ENCODE measurements at regions not wholly inside any gene's neighbourhood (a gene's known extent, or its start where the extent isn't known, plus 50 kb on each side); places are given as distances from the start of the nearest gene placed in this dataset.

DNA sequence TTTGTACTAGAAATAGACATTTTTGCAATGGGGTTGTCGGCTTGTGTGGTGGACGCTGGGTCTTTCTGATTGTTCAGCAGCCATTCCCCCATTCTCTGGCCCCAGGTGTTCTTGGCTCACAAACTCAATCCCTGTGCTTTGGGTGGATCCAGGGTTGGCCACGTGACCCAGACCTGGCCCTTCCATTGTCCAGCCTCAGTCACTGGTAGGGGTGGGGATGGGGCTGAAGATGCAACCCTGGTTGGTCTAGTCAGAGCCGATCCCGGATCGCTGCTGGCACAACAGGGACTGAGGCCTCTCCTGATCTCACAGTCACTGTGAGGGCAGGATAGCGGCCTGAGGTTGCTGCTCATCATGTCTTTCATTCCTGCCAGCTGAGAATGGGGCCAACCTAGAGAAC lies 365.3 kb upstream of the SULF2 start:
- no peak for TF ChIP-seq SPI1 (IDR thresholded peaks at IDR 0.05; ENCODE audit: low read depth, low read length)
- TF ChIP-seq POLR2A (IDR thresholded peaks at IDR 0.05; ENCODE audit: low read depth, low read length), result no peak
- no peak for TF ChIP-seq POLR2AphosphoS5 (IDR thresholded peaks at IDR 0.05; ENCODE audit: low read depth, low read length)
- TF ChIP-seq PAX5 (IDR thresholded peaks at IDR 0.05; ENCODE audit: insufficient read depth, low read length, severe bottlenecking), result no peak
- no peak for TF ChIP-seq TAF1 (IDR thresholded peaks at IDR 0.05; ENCODE audit: low read depth, low read length)
- TF ChIP-seq POU2F2 (IDR thresholded peaks at IDR 0.05; ENCODE audit: low read depth, low read length), result no peak
- DNase-seq (ENCODE audit: insufficient read length, low spot score) (no peak), FAIRE-seq (no peak)

DNA sequence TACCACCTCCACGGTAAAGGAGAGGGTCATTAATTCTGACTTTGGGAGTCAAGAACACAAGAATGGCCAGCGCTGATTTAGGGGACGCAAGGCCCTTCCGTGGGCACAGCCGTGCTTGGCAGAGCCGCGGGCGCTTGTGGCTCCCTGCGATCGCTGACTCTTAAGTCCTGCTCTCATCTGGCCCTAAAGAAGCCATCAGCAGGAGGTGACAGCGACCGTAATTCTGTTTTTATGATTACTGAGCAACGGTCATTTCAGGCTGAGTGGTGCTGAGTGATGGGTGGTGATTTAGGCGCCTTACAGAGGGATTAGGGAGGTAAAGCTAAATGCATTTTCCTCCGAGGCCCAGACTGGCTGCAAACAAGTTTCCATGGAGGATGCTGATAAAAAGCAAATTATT lies 364.6 kb upstream of the SULF2 start:
- DNase-seq (ENCODE audit: insufficient read length, low spot score), result no peak
- FAIRE-seq, result no peak
- TF ChIP-seq POU2F2 (IDR thresholded peaks at IDR 0.05; ENCODE audit: low read depth, low read length), result no peak
- no peak for TF ChIP-seq TAF1 (IDR thresholded peaks at IDR 0.05; ENCODE audit: low read depth, low read length)
- no peak for TF ChIP-seq PAX5 (IDR thresholded peaks at IDR 0.05; ENCODE audit: insufficient read depth, low read length, severe bottlenecking)
- no peak for TF ChIP-seq POLR2AphosphoS5 (IDR thresholded peaks at IDR 0.05; ENCODE audit: low read depth, low read length)
- no peak for TF ChIP-seq POLR2A (IDR thresholded peaks at IDR 0.05; ENCODE audit: low read depth, low read length)
- TF ChIP-seq SPI1 (IDR thresholded peaks at IDR 0.05; ENCODE audit: low read depth, low read length), result no peak

DNA sequence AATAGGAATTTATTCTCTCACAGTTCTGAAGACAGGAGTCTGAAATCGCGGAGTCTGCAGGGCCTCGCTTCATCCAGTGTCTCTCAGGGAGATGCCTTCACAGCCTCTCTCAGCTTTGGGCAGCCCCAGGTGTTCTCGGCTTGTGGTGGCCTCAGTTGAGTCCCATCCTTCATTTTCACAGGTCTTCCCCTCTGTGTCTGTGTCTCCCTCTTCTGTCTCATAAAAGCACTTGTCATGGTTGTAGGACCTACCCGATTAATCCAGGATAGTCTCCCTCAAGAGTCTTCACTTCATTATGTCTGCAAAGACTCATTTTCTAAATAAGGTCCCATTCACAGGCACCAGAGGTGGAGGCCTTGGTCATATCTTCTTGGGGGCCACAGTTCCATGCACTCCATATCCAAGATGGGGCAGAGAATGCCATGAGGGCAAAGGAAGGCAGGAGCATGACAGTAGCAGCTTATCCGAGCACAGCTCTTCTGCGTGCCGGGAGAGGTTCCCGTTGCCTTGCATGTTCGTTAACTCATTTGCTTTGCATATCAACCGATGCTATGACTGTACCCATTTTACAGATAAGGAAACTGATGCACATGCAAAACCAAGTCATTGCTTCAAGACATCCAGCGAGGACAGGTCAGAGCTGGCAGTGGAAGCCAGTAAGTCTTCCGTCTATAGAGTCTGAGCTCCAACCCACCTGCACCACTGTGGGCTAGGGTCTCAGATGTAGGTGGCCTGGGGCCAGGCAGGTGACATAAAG lies 363.8 kb upstream of the SULF2 start:
- DNase-seq (ENCODE audit: insufficient read length, low spot score), result no peak
- no peak for FAIRE-seq
- TF ChIP-seq POLR2A (IDR thresholded peaks at IDR 0.05; ENCODE audit: low read depth, low read length) (no peak), POU2F2 (IDR thresholded peaks at IDR 0.05; ENCODE audit: low read depth, low read length) (no peak), POLR2AphosphoS5 (IDR thresholded peaks at IDR 0.05; ENCODE audit: low read depth, low read length) (no peak), PAX5 (IDR thresholded peaks at IDR 0.05; ENCODE audit: insufficient read depth, low read length, severe bottlenecking) (no peak), TAF1 (IDR thresholded peaks at IDR 0.05; ENCODE audit: low read depth, low read length) (no peak), SPI1 (IDR thresholded peaks at IDR 0.05; ENCODE audit: low read depth, low read length) (no peak)

DNA sequence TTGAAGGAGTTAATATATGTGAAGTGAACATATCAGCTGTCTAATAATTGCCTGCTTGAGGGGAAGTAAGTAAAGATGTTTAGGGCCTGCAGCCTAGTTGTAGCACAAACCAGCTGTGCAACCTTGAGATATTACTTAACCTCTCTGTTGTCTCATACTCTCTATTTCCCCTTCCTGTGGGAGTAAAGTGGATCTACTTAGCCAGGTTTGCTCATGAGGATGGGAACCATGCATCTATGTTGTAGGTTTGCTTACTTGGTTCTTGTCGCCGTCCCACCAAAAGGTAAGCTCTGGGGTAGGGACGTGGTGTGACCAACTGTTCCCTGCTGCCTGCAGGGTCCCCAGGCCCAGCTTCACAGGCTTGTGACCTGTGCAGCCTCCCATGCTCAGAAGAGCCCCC lies 362.7 kb upstream of the SULF2 start:
- FAIRE-seq (no peak), DNase-seq (ENCODE audit: insufficient read length, low spot score) (no peak)
- no peak for TF ChIP-seq POU2F2 (IDR thresholded peaks at IDR 0.05; ENCODE audit: low read depth, low read length)
- no peak for TF ChIP-seq TAF1 (IDR thresholded peaks at IDR 0.05; ENCODE audit: low read depth, low read length)
- no peak for TF ChIP-seq POLR2A (IDR thresholded peaks at IDR 0.05; ENCODE audit: low read depth, low read length)
- no peak for TF ChIP-seq PAX5 (IDR thresholded peaks at IDR 0.05; ENCODE audit: insufficient read depth, low read length, severe bottlenecking)
- TF ChIP-seq SPI1 (IDR thresholded peaks at IDR 0.05; ENCODE audit: low read depth, low read length), result no peak
- TF ChIP-seq POLR2AphosphoS5 (IDR thresholded peaks at IDR 0.05; ENCODE audit: low read depth, low read length), result no peak

DNA sequence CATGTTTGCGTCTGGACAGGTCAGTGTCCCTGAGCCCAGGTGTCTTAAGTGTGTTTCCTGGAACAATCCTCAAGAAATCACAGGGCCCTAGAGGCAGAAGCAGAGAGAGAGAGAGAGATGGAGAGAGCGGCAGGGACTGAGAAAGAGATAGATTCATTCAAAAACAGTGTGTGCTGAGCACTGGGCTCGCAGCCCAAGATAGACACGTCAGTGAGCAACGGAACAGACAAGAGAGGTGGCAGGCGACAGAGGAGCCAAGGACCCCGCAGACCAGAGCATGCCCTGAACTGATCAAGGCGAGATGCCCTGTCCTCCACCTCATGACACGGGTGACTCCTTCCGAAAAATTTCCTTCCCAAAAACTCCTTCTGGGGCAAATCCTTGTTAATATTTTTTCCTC lies 362.0 kb upstream of the SULF2 start:
- no peak for DNase-seq (ENCODE audit: insufficient read length, low spot score)
- TF ChIP-seq PAX5 (IDR thresholded peaks at IDR 0.05; ENCODE audit: insufficient read depth, low read length, severe bottlenecking) (no peak), POLR2AphosphoS5 (IDR thresholded peaks at IDR 0.05; ENCODE audit: low read depth, low read length) (no peak), POLR2A (IDR thresholded peaks at IDR 0.05; ENCODE audit: low read depth, low read length) (no peak), POU2F2 (IDR thresholded peaks at IDR 0.05; ENCODE audit: low read depth, low read length) (no peak), SPI1 (IDR thresholded peaks at IDR 0.05; ENCODE audit: low read depth, low read length) (no peak), TAF1 (IDR thresholded peaks at IDR 0.05; ENCODE audit: low read depth, low read length) (no peak)
- no peak for FAIRE-seq

DNA sequence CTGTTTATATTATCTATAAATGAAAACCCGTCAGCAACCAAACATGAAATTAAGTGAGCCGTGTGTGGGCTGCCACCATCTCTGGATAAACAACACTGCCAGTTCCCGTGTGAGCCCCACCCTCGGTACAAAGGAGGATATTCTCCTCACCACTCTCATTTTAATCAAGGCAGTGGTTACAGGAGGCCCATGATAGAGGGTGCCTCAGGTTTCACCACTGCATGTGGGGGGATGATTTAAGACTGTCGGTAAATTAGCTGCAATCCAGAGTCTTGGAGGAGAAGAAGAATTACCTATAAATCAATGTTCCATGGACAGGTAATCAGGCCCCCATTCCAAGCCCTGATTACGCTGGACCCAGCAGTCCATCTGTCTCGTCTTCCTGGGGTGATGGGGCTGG lies 361.6 kb upstream of the SULF2 start:
- no peak for FAIRE-seq
- DNase-seq (ENCODE audit: insufficient read length, low spot score), result no peak
- TF ChIP-seq POLR2A (IDR thresholded peaks at IDR 0.05; ENCODE audit: low read depth, low read length) (no peak), TAF1 (IDR thresholded peaks at IDR 0.05; ENCODE audit: low read depth, low read length) (no peak), POU2F2 (IDR thresholded peaks at IDR 0.05; ENCODE audit: low read depth, low read length) (no peak), SPI1 (IDR thresholded peaks at IDR 0.05; ENCODE audit: low read depth, low read length) (no peak), POLR2AphosphoS5 (IDR thresholded peaks at IDR 0.05; ENCODE audit: low read depth, low read length) (no peak), PAX5 (IDR thresholded peaks at IDR 0.05; ENCODE audit: insufficient read depth, low read length, severe bottlenecking) (no peak)

DNA sequence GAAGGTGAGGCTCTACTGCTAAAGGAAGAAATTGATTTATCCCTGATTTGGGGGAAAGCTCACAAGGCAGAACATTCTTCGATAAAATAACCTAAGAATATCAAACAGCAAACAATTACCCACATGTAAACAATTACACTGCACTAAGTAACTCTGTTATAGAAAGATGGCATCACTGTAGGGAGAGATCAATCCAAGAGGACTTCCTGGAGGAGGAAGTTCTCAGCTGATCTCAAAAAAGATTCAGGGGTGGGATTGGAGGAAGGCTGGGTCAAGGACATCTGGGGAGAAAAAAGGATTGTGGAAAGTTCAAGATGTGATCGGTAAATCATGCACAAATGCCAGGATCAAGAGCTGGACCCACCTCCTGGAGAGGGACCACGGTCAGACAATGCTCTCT lies 361.0 kb upstream of the SULF2 start:
- no peak for FAIRE-seq
- DNase-seq (ENCODE audit: insufficient read length, low spot score), result no peak
- TF ChIP-seq POLR2A (IDR thresholded peaks at IDR 0.05; ENCODE audit: low read depth, low read length) (no peak), POU2F2 (IDR thresholded peaks at IDR 0.05; ENCODE audit: low read depth, low read length) (no peak), PAX5 (IDR thresholded peaks at IDR 0.05; ENCODE audit: insufficient read depth, low read length, severe bottlenecking) (no peak), TAF1 (IDR thresholded peaks at IDR 0.05; ENCODE audit: low read depth, low read length) (no peak), POLR2AphosphoS5 (IDR thresholded peaks at IDR 0.05; ENCODE audit: low read depth, low read length) (no peak), SPI1 (IDR thresholded peaks at IDR 0.05; ENCODE audit: low read depth, low read length) (no peak)

DNA sequence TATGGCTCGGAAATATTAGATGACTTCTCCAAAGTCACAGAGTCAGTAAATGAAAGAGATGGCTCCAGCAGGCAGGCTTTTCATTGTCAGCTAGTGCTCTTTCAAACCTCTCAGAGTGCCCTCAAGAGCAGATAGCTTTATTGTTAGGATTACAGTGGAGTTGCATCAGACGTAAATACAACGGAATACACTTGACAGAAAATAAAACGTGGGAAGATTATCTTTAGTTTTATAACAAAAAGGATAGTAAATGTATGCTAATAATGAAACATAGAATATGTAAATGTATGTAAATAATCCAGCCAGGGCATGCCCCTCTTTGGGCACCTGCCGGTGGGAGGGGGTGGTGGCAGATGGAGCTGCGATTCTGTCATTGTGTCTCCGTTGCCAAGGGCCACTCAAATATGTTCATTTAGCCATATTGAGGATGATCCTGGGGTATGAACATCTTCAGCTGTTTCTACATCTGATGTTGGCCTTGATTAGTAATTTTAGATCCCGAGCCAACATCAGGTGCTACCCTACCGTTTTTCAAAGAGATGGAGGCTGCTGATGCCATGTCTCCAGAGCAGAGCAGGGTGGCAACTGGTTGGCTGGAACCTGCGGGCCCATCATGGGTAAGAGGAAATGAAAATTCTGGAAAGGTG lies 358.3 kb upstream of the SULF2 start:
- FAIRE-seq (no peak), DNase-seq (ENCODE audit: insufficient read length, low spot score) (no peak)
- TF ChIP-seq POLR2A (IDR thresholded peaks at IDR 0.05; ENCODE audit: low read depth, low read length) (no peak), SPI1 (IDR thresholded peaks at IDR 0.05; ENCODE audit: low read depth, low read length) (no peak), PAX5 (IDR thresholded peaks at IDR 0.05; ENCODE audit: insufficient read depth, low read length, severe bottlenecking) (no peak)

DNA sequence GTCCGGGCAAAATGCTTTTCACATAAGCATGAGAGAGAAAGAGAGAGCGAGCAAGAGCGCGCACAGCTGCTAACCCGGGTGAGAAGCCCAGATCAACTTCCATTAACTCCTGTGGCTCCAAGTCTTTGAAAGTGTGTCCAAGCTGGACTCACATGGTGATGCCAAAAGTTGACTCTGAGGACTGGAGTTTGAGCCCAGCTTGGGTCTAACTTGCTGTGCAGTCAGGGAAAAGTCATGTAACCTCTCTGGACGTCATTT lies 357.2 kb upstream of the SULF2 start:
- no peak for DNase-seq (ENCODE audit: insufficient read length, low spot score)
- no peak for TF ChIP-seq POU2F2 (IDR thresholded peaks at IDR 0.05; ENCODE audit: low read depth, low read length)
- no peak for TF ChIP-seq POLR2A (IDR thresholded peaks at IDR 0.05; ENCODE audit: low read depth, low read length)
- TF ChIP-seq POLR2AphosphoS5 (IDR thresholded peaks at IDR 0.05; ENCODE audit: low read depth, low read length), result no peak
- TF ChIP-seq PAX5 (IDR thresholded peaks at IDR 0.05; ENCODE audit: insufficient read depth, low read length, severe bottlenecking), result no peak
- TF ChIP-seq TAF1 (IDR thresholded peaks at IDR 0.05; ENCODE audit: low read depth, low read length), result no peak
- TF ChIP-seq SPI1 (IDR thresholded peaks at IDR 0.05; ENCODE audit: low read depth, low read length), result no peak
- no peak for FAIRE-seq
